Calu3 (cell line): ENCODE measurements at regions not wholly inside any gene's neighbourhood (a gene's known extent, or its start where the extent isn't known, plus 50 kb on each side); places are given as distances from the start of the nearest gene placed in this dataset.

ENCODE experiments used
- BruUV-seq: library from RNA; stranded (reverse); fragments of 400-500 nt; replicated peaks from 2 replicates; lab custom pipeline; 2021; lab: Mats Ljungman, UMichigan
- CTCF ChIA-PET: fragments of 300-600 bp; sonication (Branson Sonifier 250); formaldehyde crosslinking; loops from one replicate; lab custom pipeline; 2022; ENCODE audit warnings: antibody characterized with exemption; lab: Charles Lee
- DNase-seq: peaks from one replicate; pipeline ENCODE4 v3.0.0; 2022
- H3K27ac Mint-ChIP-seq: one replicate; pipeline ENCODE4 v1.8.0; 2022; ENCODE audit warnings: mixed read lengths; ENCODE audit not compliant: unreplicated experiment
- H3K27me3 Mint-ChIP-seq: one replicate; pipeline ENCODE4 v1.8.0; 2022; ENCODE audit warnings: mixed read lengths; ENCODE audit not compliant: unreplicated experiment
- H3K36me3 Mint-ChIP-seq: one replicate; pipeline ENCODE4 v1.8.0; 2022; ENCODE audit warnings: mild to moderate bottlenecking, moderate library complexity, mixed read lengths; ENCODE audit not compliant: insufficient read depth, unreplicated experiment
- H3K4me1 Mint-ChIP-seq: one replicate; pipeline ENCODE4 v1.8.0; 2022; ENCODE audit warnings: mild to moderate bottlenecking, low read depth, mixed read lengths; ENCODE audit not compliant: unreplicated experiment
- H3K4me3 Mint-ChIP-seq: one replicate; pipeline ENCODE4 v1.8.0; 2022; ENCODE audit warnings: mild to moderate bottlenecking, low read depth, moderate library complexity, mixed read lengths; ENCODE audit not compliant: unreplicated experiment
- H3K9me3 Mint-ChIP-seq: one replicate; pipeline ENCODE4 v1.8.0; 2022; ENCODE audit warnings: low read depth, mixed read lengths; ENCODE audit not compliant: unreplicated experiment
- intact Hi-C: fragments of 100-400 bp; cut with micrococcal nuclease; formaldehyde crosslinking; loops from one replicate; pipeline ENCODE4 v1.10.0; 2022; ENCODE audit not compliant: unreplicated experiment
- TF ChIP-seq, protein P1 (sequence below): fragments of 200-600 bp; IDR thresholded peaks from one replicate; pipeline ENCODE4 v1.8.0; 2022; ENCODE audit warnings: antibody characterized with exemption; ENCODE audit not compliant: unreplicated experiment

DNA sequence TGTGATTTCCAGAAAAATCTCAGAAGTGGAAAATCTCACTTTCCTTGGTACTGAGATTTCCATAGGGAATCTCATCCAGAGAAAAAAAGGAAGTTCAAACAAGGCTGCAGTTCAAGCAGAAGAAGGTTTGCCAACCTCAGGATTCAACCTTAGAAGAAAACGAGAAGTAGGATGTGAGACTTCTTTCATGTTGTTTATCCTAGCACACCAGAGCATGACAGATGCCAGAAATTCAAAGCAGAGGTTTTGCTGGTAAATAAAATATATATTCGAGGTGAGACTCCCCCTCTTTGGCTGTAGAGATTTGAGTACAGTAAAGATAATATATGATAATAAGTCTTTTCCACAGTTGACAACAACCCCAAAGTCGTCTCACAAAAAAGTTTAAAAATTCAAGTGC lies 116.9 kb upstream of the SMC2 start:
- Mint-ChIP-seq H3K4me1 (no peaks in the 10 kb centered on the region), H3K27ac (no peak overlapping the region), H3K4me3 (no peak overlapping the region), H3K9me3 (no peaks in the 10 kb centered on the region), H3K36me3 (no peaks in the 10 kb centered on the region), H3K27me3 (no peaks in the 10 kb centered on the region)
- BruUV-seq = no TSS peak
- DNase-seq = no peak
- CTCF ChIA-PET = no interaction called here
- TF ChIP-seq, protein P1, sequence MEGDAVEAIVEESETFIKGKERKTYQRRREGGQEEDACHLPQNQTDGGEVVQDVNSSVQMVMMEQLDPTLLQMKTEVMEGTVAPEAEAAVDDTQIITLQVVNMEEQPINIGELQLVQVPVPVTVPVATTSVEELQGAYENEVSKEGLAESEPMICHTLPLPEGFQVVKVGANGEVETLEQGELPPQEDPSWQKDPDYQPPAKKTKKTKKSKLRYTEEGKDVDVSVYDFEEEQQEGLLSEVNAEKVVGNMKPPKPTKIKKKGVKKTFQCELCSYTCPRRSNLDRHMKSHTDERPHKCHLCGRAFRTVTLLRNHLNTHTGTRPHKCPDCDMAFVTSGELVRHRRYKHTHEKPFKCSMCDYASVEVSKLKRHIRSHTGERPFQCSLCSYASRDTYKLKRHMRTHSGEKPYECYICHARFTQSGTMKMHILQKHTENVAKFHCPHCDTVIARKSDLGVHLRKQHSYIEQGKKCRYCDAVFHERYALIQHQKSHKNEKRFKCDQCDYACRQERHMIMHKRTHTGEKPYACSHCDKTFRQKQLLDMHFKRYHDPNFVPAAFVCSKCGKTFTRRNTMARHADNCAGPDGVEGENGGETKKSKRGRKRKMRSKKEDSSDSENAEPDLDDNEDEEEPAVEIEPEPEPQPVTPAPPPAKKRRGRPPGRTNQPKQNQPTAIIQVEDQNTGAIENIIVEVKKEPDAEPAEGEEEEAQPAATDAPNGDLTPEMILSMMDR = no peak
- intact Hi-C loops = no loop called here

DNA sequence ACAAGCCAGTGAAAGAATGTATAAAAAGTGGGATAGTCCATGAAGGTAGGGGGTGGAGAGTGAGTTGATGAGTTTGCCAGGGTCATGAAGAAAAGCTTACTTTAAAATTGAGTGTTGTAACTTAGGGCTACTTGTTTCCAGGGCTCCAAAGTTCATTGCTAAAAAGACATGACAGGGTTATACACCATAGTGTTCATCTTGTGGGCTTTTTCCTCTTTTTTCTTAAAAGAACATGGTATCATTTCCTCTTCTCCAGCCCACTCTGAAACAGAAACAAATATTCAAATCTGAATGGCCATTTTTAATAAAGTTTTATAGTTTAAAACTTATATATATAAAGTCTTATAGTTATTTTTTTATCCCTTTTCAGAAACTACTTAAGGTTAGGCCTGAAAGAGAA lies 115.7 kb upstream of the SMC2 start:
- Mint-ChIP-seq H3K27ac (no peak overlapping the region), H3K4me1 (no peaks in the 10 kb centered on the region), H3K4me3 (no peak overlapping the region), H3K36me3 (no peaks in the 10 kb centered on the region), H3K9me3 (no peaks in the 10 kb centered on the region), H3K27me3 (no peaks in the 10 kb centered on the region)
- CTCF ChIA-PET = no interaction called here
- no peak for DNase-seq
- no TSS peak for BruUV-seq
- intact Hi-C loops = no loop called here
- TF ChIP-seq, protein P1 = no peak

DNA sequence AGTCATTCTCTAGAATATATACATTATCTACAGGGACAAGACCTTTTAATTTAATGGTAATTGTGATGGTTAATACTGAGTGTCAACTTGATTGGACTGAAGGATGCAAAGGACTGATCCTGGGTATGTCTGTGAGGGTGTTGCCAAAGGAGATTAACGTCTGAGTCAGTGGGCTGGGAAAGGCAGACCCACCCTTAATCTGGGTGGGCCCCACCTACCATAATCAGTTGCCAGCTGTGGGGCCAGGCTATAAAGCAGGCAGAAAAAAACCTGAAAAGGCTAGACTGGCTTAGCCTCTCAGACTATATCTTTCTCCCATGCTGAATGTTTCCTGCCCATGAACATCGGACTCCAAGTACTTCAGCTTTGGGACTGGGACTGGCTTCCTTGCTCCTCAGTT lies 112.2 kb upstream of the SMC2 start:
- CTCF ChIA-PET = no interaction called here
- TF ChIP-seq, protein P1 = no peak
- BruUV-seq = no TSS peak
- intact Hi-C loops = no loop called here
- H3K36me3 Mint-ChIP-seq = no peaks in the 10 kb centered on the region
- H3K4me1 Mint-ChIP-seq = no peaks in the 10 kb centered on the region
- no peak overlapping the region for H3K27ac Mint-ChIP-seq
- no peaks in the 10 kb centered on the region for H3K27me3 Mint-ChIP-seq
- no peak for DNase-seq
- no peak overlapping the region for H3K4me3 Mint-ChIP-seq
- no peaks in the 10 kb centered on the region for H3K9me3 Mint-ChIP-seq

DNA sequence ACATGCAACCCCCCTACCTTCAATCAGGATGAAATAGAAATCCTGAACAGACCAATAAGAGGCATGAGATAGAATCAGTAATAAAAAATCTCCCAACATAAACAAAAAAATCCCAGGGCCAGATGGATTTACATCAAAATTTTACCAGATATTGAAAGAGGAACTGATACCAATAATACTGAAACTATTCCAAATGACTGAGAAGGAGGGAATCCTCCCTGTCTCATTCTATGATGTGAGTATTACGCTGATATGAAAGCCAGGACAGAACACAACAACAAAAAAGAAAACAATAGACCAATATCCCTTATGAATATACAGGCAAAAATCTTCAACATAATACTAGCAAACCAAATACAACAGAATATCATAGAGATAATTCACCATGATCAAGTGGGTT lies 109.0 kb upstream of the SMC2 start:
- no peak for DNase-seq
- Mint-ChIP-seq H3K27me3 (no peaks in the 10 kb centered on the region), H3K9me3 (no peaks in the 10 kb centered on the region), H3K4me3 (no peak overlapping the region), H3K27ac (no peak overlapping the region), H3K36me3 (no peaks in the 10 kb centered on the region), H3K4me1 (no peaks in the 10 kb centered on the region)
- CTCF ChIA-PET = no interaction called here
- TF ChIP-seq, protein P1 = no peak
- intact Hi-C loops = no loop called here
- no TSS peak for BruUV-seq
